Tibial nerve (tissue), 4 donors: ENCODE measurements at regions not wholly inside any gene's neighbourhood (a gene's known extent, or its start where the extent isn't known, plus 50 kb on each side); places are given as distances from the start of the nearest gene placed in this dataset.
"Not testable (repeated sequence)": the region's sequence is repeated elsewhere in the genome, so short reads cannot be mapped to it uniquely, and the experiment has no call there.

Experiments
- DNase-seq, 2 donors: peaks; one replicate each; pipeline ENCODE4 v3.0.0-alpha.2; 2019; ENCODE audit warnings: low spot score in 2 of 2
- H3K27ac ChIP-seq, 4 donors: fragments of 200-600 bp; sonication (generic) in 3 of 4; one replicate each; pipeline ENCODE4 v1.5.1; 2017 to 2019; ENCODE audit warnings: mild to moderate bottlenecking in 1 of 4
- H3K27me3 ChIP-seq, 2 donors: fragments of 200-600 bp; sonication (generic) in 1 of 2; one replicate each; pipeline versions ENCODE4 v1.5.1 to v1.6.0; 2017 to 2019
- H3K36me3 ChIP-seq, 3 donors: fragments of 200-600 bp; sonication (generic); one replicate each; pipeline ENCODE4 v1.5.1; 2018 to 2019
- H3K4me1 ChIP-seq, 4 donors: fragments of 200-600 bp; sonication (generic) in 3 of 4; one replicate each; pipeline ENCODE4 v1.5.1; 2017 to 2019
- H3K4me3 ChIP-seq, 4 donors: fragments of 200-600 bp; sonication (generic) in 3 of 4; one replicate each; pipeline ENCODE4 v1.5.1; 2017 to 2019; ENCODE audit warnings: mild to moderate bottlenecking in 1 of 4, moderate library complexity in 1 of 4
- H3K9me3 ChIP-seq, 4 donors: fragments of 200-600 bp; sonication (generic) in 3 of 4; one replicate each; pipeline ENCODE4 v1.5.1; 2017 to 2019
- CTCF ChIP-seq, 5 experiments: fragments of 200-600 bp in 3 of 5; fragments of 450-650 bp in 2 of 5; sonication (generic) in 3 of 5; IDR thresholded peaks; one replicate each; pipeline ENCODE4 v1.5.1; 2016 to 2019; ENCODE audit warnings: antibody characterized with exemption in 5 of 5, mild to moderate bottlenecking in 3 of 5, moderate library complexity in 2 of 5
- EP300 ChIP-seq, 2 donors: sonication (generic); formaldehyde crosslinking; IDR thresholded peaks; one replicate each; pipeline ENCODE4 v1.6.1; 2017; ENCODE audit warnings: antibody characterized with exemption in 2 of 2, mild to moderate bottlenecking in 1 of 2
- POLR2A ChIP-seq, 2 donors: fragments of 450-650 bp; IDR thresholded peaks; one replicate each; pipeline ENCODE4 v1.6.1; 2017; ENCODE audit warnings: antibody characterized with exemption in 2 of 2, mild to moderate bottlenecking in 2 of 2, moderate library complexity in 2 of 2
- WGBS, 2 donors: methylation state at CpG; one replicate each; pipeline ENCODE4 v1.1.5; 2018; 5-methylcytosine and 5-hydroxymethylcytosine counted together

DNA sequence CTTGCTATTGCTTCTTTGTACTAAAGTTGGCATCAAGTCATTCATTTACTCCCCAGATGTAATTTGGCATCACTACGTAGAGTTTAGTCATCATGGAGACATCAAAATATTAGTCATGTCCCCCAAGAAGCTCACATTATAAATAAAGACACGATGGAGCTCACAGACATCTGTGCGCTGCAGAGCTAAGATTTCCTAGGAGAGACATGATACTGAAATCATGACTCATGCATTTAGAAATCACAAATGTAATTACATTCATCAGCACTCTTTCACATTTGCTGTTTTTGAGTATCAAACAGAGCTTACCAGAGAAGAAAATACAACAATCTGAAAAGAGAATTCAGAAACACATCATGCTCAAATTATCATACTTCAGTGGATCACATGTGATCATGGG is 169.8 kb downstream of the LRIG3 start:
- peak in 1 of 2 donors; percentile 5 for DNase-seq

GRCh38 chr12:58757422-58757821 is 162.9 kb downstream of the LRIG3 start:
- no peaks in the 10 kb centered on the region for H3K36me3 ChIP-seq
- DNase-seq = no peak
- TF ChIP-seq EP300 (IDR thresholded peaks at IDR 0.05) (no peak), CTCF (IDR thresholded peaks at IDR 0.05) (no peak), POLR2A (IDR thresholded peaks at IDR 0.05) (no peak)
- H3K27me3 ChIP-seq = no peaks in the 10 kb centered on the region
- no peaks in the 10 kb centered on the region for H3K4me1 ChIP-seq
- no peak overlapping the region for H3K4me3 ChIP-seq
- 70 to 80% methylated on average over 7 of the region's 7 CpGs for WGBS, 2 donors
- no peaks in the 10 kb centered on the region for H3K9me3 ChIP-seq
- H3K27ac ChIP-seq = no peak overlapping the region

More for the DNA sequence above, 169.8 kb downstream of the LRIG3 start:
- TF ChIP-seq POLR2A (IDR thresholded peaks at IDR 0.05) (no peak), CTCF (IDR thresholded peaks at IDR 0.05) (no peak), EP300 (IDR thresholded peaks at IDR 0.05) (no peak)
- Histone ChIP-seq H3K9me3 (no peaks in the 10 kb centered on the region), H3K27ac (no peak overlapping the region), H3K36me3 (no peaks in the 10 kb centered on the region), H3K4me1 (peaks cover 0 to 5% (median 0%) of the 10 kb centered on the region in 4 donors), H3K4me3 (no peak overlapping the region), H3K27me3 (no peaks in the 10 kb centered on the region)
- WGBS, 2 donors = 31 to 36% methylated on average over 3 of the region's 3 CpGs

DNA sequence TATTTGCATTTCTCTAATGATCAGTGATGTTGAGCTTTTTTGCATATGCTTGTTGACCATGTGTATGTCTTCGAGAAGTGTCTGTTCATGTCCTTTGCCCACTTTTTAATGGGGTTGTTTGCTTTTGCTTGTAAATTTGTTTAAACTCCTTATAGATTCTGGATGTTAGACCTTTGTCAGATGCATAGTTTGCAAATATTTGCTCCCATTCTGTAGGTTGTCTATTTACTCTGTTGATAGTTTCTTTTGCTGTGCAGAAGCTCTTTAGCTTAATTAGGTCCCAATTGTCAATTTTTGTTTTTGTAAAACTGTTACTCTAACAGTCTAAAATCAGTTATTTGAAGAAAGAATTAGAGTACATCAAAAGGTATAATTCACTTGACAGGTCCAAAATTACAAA is 160.6 kb downstream of the LRIG3 start:
- H3K36me3 ChIP-seq, H3K9me3 ChIP-seq, H3K4me1 ChIP-seq, H3K27me3 ChIP-seq, H3K4me3 ChIP-seq, DNase-seq, H3K27ac ChIP-seq: not testable (repeated sequence)
- 0% methylated on average over 1 of the region's 1 CpG for WGBS, 2 donors

- 96 to 100% methylated on average over 1 of the region's 1 CpG for WGBS, 2 donors
- Histone ChIP-seq H3K4me1 (peaks cover 0 to 3% (median 0%) of the 10 kb centered on the region in 4 donors), H3K27ac (no peak overlapping the region), H3K27me3 (no peaks in the 10 kb centered on the region), H3K36me3 (no peaks in the 10 kb centered on the region), H3K4me3 (no peak overlapping the region), H3K9me3 (no peaks in the 10 kb centered on the region)
- no peak for TF ChIP-seq EP300 (IDR thresholded peaks at IDR 0.05)
- TF ChIP-seq CTCF (IDR thresholded peaks at IDR 0.05) = no peak
- TF ChIP-seq POLR2A (IDR thresholded peaks at IDR 0.05) = no peak
- DNase-seq = no peak
These were observed 159.0 kb downstream of the LRIG3 start for GRCh38 chr12:58761308-58761707.

- Histone ChIP-seq H3K4me1 (peaks cover 0 to 3% (median 0%) of the 10 kb centered on the region in 4 donors), H3K27me3 (no peaks in the 10 kb centered on the region), H3K36me3 (no peaks in the 10 kb centered on the region), H3K4me3 (no peak overlapping the region), H3K27ac (no peak overlapping the region), H3K9me3 (peaks cover 0 to 9% (median 0%) of the 10 kb centered on the region in 4 donors)
- TF ChIP-seq CTCF (IDR thresholded peaks at IDR 0.05) (no peak), EP300 (IDR thresholded peaks at IDR 0.05) (no peak), POLR2A (IDR thresholded peaks at IDR 0.05) (no peak)
- 36 to 39% methylated on average over 6 of the region's 6 CpGs for WGBS, 2 donors
- DNase-seq = no peak
These were observed 156.0 kb downstream of the LRIG3 start for GRCh38 chr12:58764100-58764953.
